Coronary artery (tissue), 2 donors: ENCODE measurements at regions not wholly inside any gene's neighbourhood (a gene's known extent, or its start where the extent isn't known, plus 50 kb on each side); places are given as distances from the start of the nearest gene placed in this dataset.

Experiments used
- DNase-seq: peaks from one replicate; pipeline ENCODE4 v3.0.0-alpha.2; 2017; ENCODE audit warnings: low spot score
- H3K27ac ChIP-seq, 2 donors: fragments of 200-600 bp; sonication (generic); one replicate each; pipeline ENCODE4 v1.5.1; 2016 to 2019
- H3K4me3 ChIP-seq: fragments of 200-600 bp; sonication (generic); 2 replicates; pipeline ENCODE4 v1.5.1; 2016; ENCODE audit warnings: mild to moderate bottlenecking, moderate library complexity
- TF ChIP-seq, protein P1 (sequence below): fragments of 200-600 bp; sonication (generic); IDR thresholded peaks from one replicate; pipeline ENCODE4 v1.5.1; 2019; ENCODE audit warnings: antibody characterized with exemption

- Histone ChIP-seq H3K4me3 (no peak overlapping the region), H3K27ac (no peak overlapping the region)
- TF ChIP-seq, protein P1, sequence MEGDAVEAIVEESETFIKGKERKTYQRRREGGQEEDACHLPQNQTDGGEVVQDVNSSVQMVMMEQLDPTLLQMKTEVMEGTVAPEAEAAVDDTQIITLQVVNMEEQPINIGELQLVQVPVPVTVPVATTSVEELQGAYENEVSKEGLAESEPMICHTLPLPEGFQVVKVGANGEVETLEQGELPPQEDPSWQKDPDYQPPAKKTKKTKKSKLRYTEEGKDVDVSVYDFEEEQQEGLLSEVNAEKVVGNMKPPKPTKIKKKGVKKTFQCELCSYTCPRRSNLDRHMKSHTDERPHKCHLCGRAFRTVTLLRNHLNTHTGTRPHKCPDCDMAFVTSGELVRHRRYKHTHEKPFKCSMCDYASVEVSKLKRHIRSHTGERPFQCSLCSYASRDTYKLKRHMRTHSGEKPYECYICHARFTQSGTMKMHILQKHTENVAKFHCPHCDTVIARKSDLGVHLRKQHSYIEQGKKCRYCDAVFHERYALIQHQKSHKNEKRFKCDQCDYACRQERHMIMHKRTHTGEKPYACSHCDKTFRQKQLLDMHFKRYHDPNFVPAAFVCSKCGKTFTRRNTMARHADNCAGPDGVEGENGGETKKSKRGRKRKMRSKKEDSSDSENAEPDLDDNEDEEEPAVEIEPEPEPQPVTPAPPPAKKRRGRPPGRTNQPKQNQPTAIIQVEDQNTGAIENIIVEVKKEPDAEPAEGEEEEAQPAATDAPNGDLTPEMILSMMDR: no peak
Measured at GRCh38 chr14:41506552-41506951, 100.1 kb upstream of the LRFN5 start.

DNA sequence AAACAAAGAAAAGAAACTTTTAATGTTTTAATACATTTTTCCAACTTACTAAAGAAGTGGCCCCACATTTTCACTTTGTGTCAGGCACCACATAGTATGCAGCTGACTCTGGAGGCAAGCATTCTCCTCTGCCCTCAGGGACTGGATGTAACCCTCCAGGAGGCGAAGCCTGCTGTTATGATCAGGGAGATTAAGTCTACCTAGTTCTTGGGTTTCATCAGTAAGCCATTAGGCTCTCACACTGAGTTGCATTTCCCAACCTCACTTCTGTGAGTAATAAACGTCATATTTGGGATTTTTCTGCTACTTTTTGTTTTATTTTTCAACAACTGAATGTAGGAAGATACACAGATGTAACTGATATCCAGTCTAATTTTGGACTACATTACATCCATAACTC, 101.2 kb upstream of the LRFN5 start:
- DNase-seq: no peak
- no peak overlapping the region for H3K27ac ChIP-seq
- no peak overlapping the region for H3K4me3 ChIP-seq
- TF ChIP-seq, protein P1: no peak

More at GRCh38 chr14:41506552-41506951, 100.1 kb upstream of the LRFN5 start:
- no peak for DNase-seq

DNA sequence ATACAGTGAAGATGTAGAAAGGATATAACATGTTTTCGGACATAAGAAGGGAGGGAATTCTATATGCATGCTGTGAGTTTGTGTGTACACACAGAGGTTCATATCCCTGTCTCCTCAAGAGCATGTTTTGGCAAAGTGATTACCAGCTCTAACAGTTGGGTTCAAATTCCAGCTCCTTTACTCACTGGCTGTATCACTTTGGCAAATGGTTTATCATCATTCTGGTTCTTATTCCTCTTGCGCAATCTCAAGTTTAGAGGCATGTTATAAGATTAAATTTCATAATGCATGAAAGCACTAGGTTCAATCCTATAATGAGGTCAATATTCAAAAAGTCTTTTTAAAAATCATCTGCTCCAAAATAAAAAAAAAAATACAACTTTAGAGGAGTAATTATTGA, 107.7 kb upstream of the LRFN5 start:
- Histone ChIP-seq H3K27ac (no peak overlapping the region), H3K4me3 (no peak overlapping the region)
- DNase-seq: no peak
- TF ChIP-seq, protein P1: no peak

GRCh38 chr14:41490323-41490722, 116.4 kb upstream of the LRFN5 start:
- no peak overlapping the region for H3K4me3 ChIP-seq
- no peak overlapping the region for H3K27ac ChIP-seq
- no peak for DNase-seq
- TF ChIP-seq, protein P1: no peak

DNA sequence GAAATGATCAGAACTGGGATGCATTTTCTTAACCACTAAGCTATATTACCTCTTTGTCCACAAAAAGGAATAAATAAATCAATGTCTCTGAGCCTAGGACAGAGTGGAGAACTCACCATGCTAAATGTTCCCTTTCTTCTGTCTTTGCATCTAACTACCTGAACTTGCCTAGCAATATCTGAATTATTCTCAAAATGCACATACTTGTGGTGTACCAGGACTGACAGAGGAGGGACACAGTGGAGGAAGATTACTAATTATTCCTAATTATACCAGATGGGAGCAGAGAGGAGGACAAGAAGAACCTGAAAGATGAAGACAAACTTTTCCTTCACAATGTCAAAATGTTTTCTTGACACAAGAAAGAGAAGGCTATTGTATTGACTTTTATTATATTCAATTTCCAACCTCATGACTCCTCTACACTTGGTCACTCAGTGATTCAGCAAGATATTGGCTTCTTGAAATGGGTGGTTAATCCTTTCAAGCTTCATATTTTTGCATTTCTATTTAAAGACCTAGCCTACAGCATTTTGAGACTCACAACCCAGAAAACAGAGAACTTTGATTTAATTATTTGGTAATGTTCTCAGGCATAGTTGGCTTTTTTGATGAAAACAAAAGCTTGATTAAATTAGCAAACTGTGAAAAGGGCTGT, 117.2 kb upstream of the LRFN5 start:
- TF ChIP-seq, protein P1: no peak
- Histone ChIP-seq H3K27ac (no peak overlapping the region), H3K4me3 (no peak overlapping the region)
- no peak for DNase-seq

GRCh38 chr14:41488401-41488800, 118.3 kb upstream of the LRFN5 start:
- Histone ChIP-seq H3K4me3 (no peak overlapping the region), H3K27ac (no peak overlapping the region)
- no peak for DNase-seq
- TF ChIP-seq, protein P1: no peak

DNA sequence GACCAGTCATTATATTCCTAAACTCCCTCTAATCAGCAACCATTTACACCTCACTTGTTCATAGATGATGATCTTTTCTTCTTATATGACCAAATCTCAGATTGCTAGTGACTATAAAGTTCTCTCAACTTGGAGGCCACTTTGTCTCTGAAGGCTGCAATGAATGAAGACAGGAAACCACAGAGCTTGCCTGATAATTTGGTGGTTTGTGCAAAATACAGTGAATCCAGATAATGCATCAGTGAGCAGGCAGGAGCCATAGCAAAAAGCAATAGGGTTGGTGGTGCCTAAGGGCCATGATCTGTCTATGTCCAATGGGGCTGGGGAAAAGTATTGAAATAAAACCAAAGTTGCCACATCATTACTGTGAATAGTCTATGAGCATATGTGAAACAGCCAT, 123.8 kb upstream of the LRFN5 start:
- no peak for DNase-seq
- H3K4me3 ChIP-seq: no peak overlapping the region
- no peak overlapping the region for H3K27ac ChIP-seq
- TF ChIP-seq, protein P1: no peak
